H1 (cell line): ENCODE measurements at regions not wholly inside any gene's neighbourhood (a gene's known extent, or its start where the extent isn't known, plus 50 kb on each side); places are given as distances from the start of the nearest gene placed in this dataset.

ENCODE experiments used
- CTCF ChIA-PET: fragments of 300-600 bp; sonication (Branson Sonifier 250); formaldehyde crosslinking; loops from one replicate; lab custom pipeline; 2021; ENCODE audit not compliant: partially characterized antibody; lab: Charles Lee
- POLR2A ChIA-PET: fragments of 300-600 bp; sonication (Branson Sonifier 250); formaldehyde crosslinking; loops from one replicate; lab custom pipeline; 2021; ENCODE audit warnings: inconsistent platforms; ENCODE audit not compliant: partially characterized antibody; lab: Charles Lee
- DNase-seq, 2 experiments: peaks; one replicate each; pipeline versions ENCODE4 v3.0.0 to v3.0.0-alpha.2; 2010 to 2022; ENCODE audit warnings: low spot score in 2 of 2, low read depth in 1 of 2, mixed read lengths in 1 of 2
- FAIRE-seq: peaks from 2 replicates; lab custom pipeline; 2011; peaks lifted over from hg19 to GRCh38; lab: Jason Lieb, UNC
- H2AFZ ChIP-seq: 2 replicates; pipeline ENCODE4 v1.8.1; 2012; ENCODE audit warnings: low read length, inconsistent platforms
- H2AK5ac ChIP-seq: 2 replicates; pipeline ENCODE4 v1.6.1; 2013; ENCODE audit warnings: low read depth, low read length
- H2BK120ac ChIP-seq: replicated peaks from 2 replicates; pipeline ENCODE3; 2013; ENCODE audit warnings: low read depth, low read length, inconsistent platforms
- H2BK12ac ChIP-seq: 2 replicates; pipeline ENCODE4 v1.6.1; 2013; ENCODE audit warnings: low read depth, low read length
- H2BK15ac ChIP-seq: 2 replicates; pipeline ENCODE4 v1.6.1; 2013; ENCODE audit warnings: low read length
- H2BK20ac ChIP-seq: 2 replicates; pipeline ENCODE4 v1.6.1; 2013; ENCODE audit warnings: low read length
- H2BK5ac ChIP-seq: 2 replicates; pipeline ENCODE4 v1.6.1; 2013; ENCODE audit warnings: low read depth, low read length
- H3K14ac ChIP-seq: 2 replicates; pipeline ENCODE4 v1.6.1; 2013; ENCODE audit warnings: inconsistent platforms; ENCODE audit not compliant: insufficient read length
- H3K18ac ChIP-seq: 2 replicates; pipeline ENCODE4 v1.6.1; 2013; ENCODE audit warnings: low read length; ENCODE audit errors: extremely low read depth
- H3K23ac ChIP-seq: 2 replicates; pipeline ENCODE4 v1.6.1; 2013; ENCODE audit warnings: inconsistent platforms; ENCODE audit not compliant: insufficient read length
- H3K23me2 ChIP-seq: 2 replicates; pipeline ENCODE4 v1.6.1; 2013; ENCODE audit warnings: low read depth, low read length
- H3K27ac ChIP-seq: 2 replicates; pipeline ENCODE4 v1.6.1; 2011; ENCODE audit warnings: low read depth, low read length, inconsistent platforms
- H3K27me3 ChIP-seq, 4 experiments: replicated peaks in 1 of 4; 1 replicate in 1 of 4; 2 replicates in 3 of 4; pipeline versions ENCODE4 v1.6.1 to v1.8.1; 2011 to 2013; ENCODE audit warnings: low read length in 3 of 4, mild to moderate bottlenecking in 3 of 4, inconsistent platforms in 2 of 4, mixed read lengths in 2 of 4, moderate library complexity in 1 of 4; ENCODE audit not compliant: control insufficient read depth in 3 of 4, insufficient read depth in 3 of 4; ENCODE audit errors: extremely low read depth in 1 of 4
- H3K36me3 ChIP-seq, 4 experiments: 2 replicates each; pipeline versions ENCODE4 v1.6.1 to v1.8.1; 2011 to 2013; ENCODE audit warnings: mild to moderate bottlenecking in 4 of 4, low read length in 3 of 4, moderate library complexity in 2 of 4, control low read depth in 1 of 4, inconsistent platforms in 1 of 4; ENCODE audit not compliant: insufficient read depth in 4 of 4, control insufficient read depth in 2 of 4
- H3K4ac ChIP-seq: replicated peaks from 2 replicates; pipeline ENCODE3; 2013; ENCODE audit warnings: low read length, low read depth, mixed read lengths, inconsistent platforms; ENCODE audit not compliant: insufficient read length
- H3K4me1 ChIP-seq, 4 experiments: replicated peaks in 1 of 4; 1 replicate in 1 of 4; 2 replicates in 3 of 4; pipeline versions ENCODE4 v1.6.1 to v1.8.1; 2011 to 2013; ENCODE audit warnings: low read length in 3 of 4, inconsistent platforms in 2 of 4, mixed read lengths in 1 of 4; ENCODE audit not compliant: insufficient read depth in 4 of 4, control insufficient read depth in 3 of 4
- H3K4me2 ChIP-seq, 2 experiments: 2 replicates each; pipeline versions ENCODE4 v1.6.1 to v1.8.1; 2011 to 2013; ENCODE audit warnings: low read depth in 2 of 2, low read length in 2 of 2, control low read depth in 1 of 2, inconsistent platforms in 1 of 2, mild to moderate bottlenecking in 1 of 2; ENCODE audit not compliant: insufficient read depth in 1 of 2
- H3K4me3 ChIP-seq, 4 experiments: fragments of 200-600, 300-600 bp in 1 of 4; sonication (generic), shearing (Covaris generic), sonication (Bioruptor Twin) in 1 of 4; 2 replicates each; pipeline versions ENCODE4 v1.5.1 to v1.8.1; 2011 to 2016; ENCODE audit warnings: low read length in 4 of 4, low read depth in 3 of 4, control low read depth in 2 of 4, inconsistent platforms in 2 of 4, mild to moderate bottlenecking in 2 of 4, mixed read lengths in 1 of 4, moderate library complexity in 1 of 4; ENCODE audit not compliant: insufficient read depth in 2 of 4; ENCODE audit errors: extremely low read depth in 1 of 4
- H3K56ac ChIP-seq: replicated peaks from 2 replicates; pipeline ENCODE3; 2013; ENCODE audit warnings: low read depth, mild to moderate bottlenecking, mixed read lengths, low read length, inconsistent platforms; ENCODE audit not compliant: insufficient read length
- H3K79me1 ChIP-seq: 2 replicates; pipeline ENCODE4 v1.6.1; 2013; ENCODE audit warnings: low read depth, low read length, control low read depth
- H3K79me2 ChIP-seq, 2 experiments: 2 replicates each; pipeline versions ENCODE4 v1.6.1 to v1.8.1; 2012 to 2013; ENCODE audit warnings: low read length in 2 of 2, mild to moderate bottlenecking in 2 of 2, inconsistent platforms in 1 of 2; ENCODE audit not compliant: insufficient read depth in 2 of 2, control insufficient read depth in 1 of 2
- H3K9ac ChIP-seq, 4 experiments: replicated peaks in 1 of 4; 1 replicate in 1 of 4; 2 replicates in 3 of 4; pipeline versions ENCODE4 v1.6.1 to v1.8.1; 2011 to 2013; ENCODE audit warnings: low read depth in 3 of 4, low read length in 3 of 4, control low read depth in 2 of 4, mild to moderate bottlenecking in 2 of 4, moderate library complexity in 2 of 4, inconsistent platforms in 1 of 4; ENCODE audit errors: extremely low read depth in 1 of 4
- H3K9me3 ChIP-seq, 2 experiments: 2 replicates each; pipeline versions ENCODE4 v1.6.1 to v1.8.1; 2012 to 2013; ENCODE audit warnings: mild to moderate bottlenecking in 2 of 2, moderate library complexity in 2 of 2, control low read depth in 1 of 2, inconsistent platforms in 1 of 2, low read depth in 1 of 2, low read length in 1 of 2, mixed read lengths in 1 of 2; ENCODE audit not compliant: insufficient read depth in 2 of 2
- H4K20me1 ChIP-seq, 2 experiments: replicated peaks in 1 of 2; 2 replicates each; pipeline versions ENCODE3 to v1.8.1; 2011 to 2013; ENCODE audit warnings: inconsistent platforms in 2 of 2, low read length in 2 of 2, mild to moderate bottlenecking in 1 of 2; ENCODE audit not compliant: insufficient read depth in 2 of 2, control insufficient read depth in 1 of 2
- H4K5ac ChIP-seq: 2 replicates; pipeline ENCODE4 v1.6.1; 2013; ENCODE audit warnings: low read length, low read depth, mixed read lengths, inconsistent platforms; ENCODE audit not compliant: insufficient read length
- H4K8ac ChIP-seq: 2 replicates; pipeline ENCODE4 v1.8.0; 2013; ENCODE audit warnings: mild to moderate bottlenecking, moderate library complexity, low read length, inconsistent platforms; ENCODE audit not compliant: insufficient read depth; ENCODE audit errors: extremely low read depth
- H4K91ac ChIP-seq: replicated peaks from 2 replicates; pipeline ENCODE3; 2013; ENCODE audit warnings: low read length, mixed read lengths, inconsistent platforms; ENCODE audit not compliant: insufficient read length
- ASH2L ChIP-seq: fragments of 200-600, 300-600 bp; sonication (generic); IDR thresholded peaks from one replicate; pipeline ENCODE4 v1.7.1; 2017; ENCODE audit warnings: low read length
- BACH1 ChIP-seq: IDR thresholded peaks from 2 replicates; pipeline ENCODE4 v1.6.1; 2012; ENCODE audit warnings: low read length, improper control_type of control experiment
- JUN ChIP-seq: IDR thresholded peaks from 2 replicates; pipeline ENCODE4 v1.6.1; 2011; ENCODE audit warnings: low read depth, mild to moderate bottlenecking, improper control_type of control experiment, low read length
- JUND ChIP-seq: IDR thresholded peaks from 2 replicates; pipeline ENCODE4 v1.6.1; 2011; ENCODE audit warnings: mild to moderate bottlenecking, improper control_type of control experiment, low read length
- NRF1 ChIP-seq: IDR thresholded peaks from 2 replicates; pipeline ENCODE4 v1.6.1; 2011; ENCODE audit warnings: mild to moderate bottlenecking, low read depth, low read length, improper control_type of control experiment
- POLR2AphosphoS5 ChIP-seq: IDR thresholded peaks from 2 replicates; pipeline ENCODE4 v1.6.1; 2011; ENCODE audit warnings: low read depth, low read length
- POU5F1 ChIP-seq: IDR thresholded peaks from 2 replicates; pipeline ENCODE4 v1.6.1; 2011; ENCODE audit warnings: low read depth, mild to moderate bottlenecking, low read length, moderate library complexity
- RBBP5 ChIP-seq: IDR thresholded peaks from 2 replicates; pipeline ENCODE4 v1.7.1; 2012; ENCODE audit warnings: low read depth, mild to moderate bottlenecking, inconsistent platforms, low read length, moderate library complexity, borderline replicate concordance
- RXRA ChIP-seq: IDR thresholded peaks from 2 replicates; pipeline ENCODE4 v1.6.1; 2011; ENCODE audit warnings: low read depth, mild to moderate bottlenecking, low read length, moderate library complexity; ENCODE audit not compliant: insufficient read depth
- SAP30 ChIP-seq: fragments of 300-600 bp; sonication (generic); IDR thresholded peaks from 2 replicates; pipeline ENCODE4 v1.7.1; 2012; ENCODE audit warnings: low read length, moderate library complexity, mild to moderate bottlenecking, inconsistent platforms; ENCODE audit not compliant: insufficient read depth, insufficient replicate concordance
- SIN3A ChIP-seq, 2 experiments: IDR thresholded peaks in 1 of 2; conservative IDR thresholded peaks in 1 of 2; 2 replicates each; pipeline ENCODE4 v1.6.1; 2011 to 2012; ENCODE audit warnings: low read length in 2 of 2, improper control_type of control experiment in 1 of 2, low read depth in 1 of 2, mild to moderate bottlenecking in 1 of 2
- SUZ12 ChIP-seq: fragments of 200-600 bp; sonication (generic); IDR thresholded peaks from 2 replicates; pipeline ENCODE4 v1.6.1; 2012; ENCODE audit warnings: mild to moderate bottlenecking, inconsistent platforms, low read length, moderate library complexity, mixed read lengths
- TAF7 ChIP-seq: optimal IDR thresholded peaks from 2 replicates; pipeline ENCODE3; 2011; ENCODE audit warnings: low read depth, mild to moderate bottlenecking, inconsistent platforms, low read length, moderate library complexity, borderline replicate concordance
- ZNF274 ChIP-seq: IDR thresholded peaks from 2 replicates; pipeline ENCODE4 v1.7.0; 2012; ENCODE audit warnings: low read length, borderline replicate concordance; ENCODE audit errors: extremely low read depth
- WGBS, 2 experiments: shearing (Covaris generic) in 1 of 2; methylation state at CpG; one replicate each; pipeline versions ENCODE4 v1.1.6 to v1.1.7; 2013 to 2015; ENCODE audit warnings: low lambda C conversion rate in 2 of 2, mixed read lengths in 2 of 2, inconsistent platforms in 1 of 2, low coverage in 1 of 2, missing lambda C conversion rate in 1 of 2; ENCODE audit not compliant: insufficient replicate concordance in 2 of 2, insufficient coverage in 1 of 2, insufficient read length in 1 of 2; ENCODE audit errors: extremely low coverage in 1 of 2, missing lambda C conversion rate in 1 of 2; 5-methylcytosine and 5-hydroxymethylcytosine counted together
- TF ChIP-seq, protein P1 (sequence below): IDR thresholded peaks from 2 replicates; pipeline ENCODE4 v1.6.1; 2011; ENCODE audit warnings: low read depth, mild to moderate bottlenecking, low read length; ENCODE audit not compliant: insufficient read depth

DNA sequence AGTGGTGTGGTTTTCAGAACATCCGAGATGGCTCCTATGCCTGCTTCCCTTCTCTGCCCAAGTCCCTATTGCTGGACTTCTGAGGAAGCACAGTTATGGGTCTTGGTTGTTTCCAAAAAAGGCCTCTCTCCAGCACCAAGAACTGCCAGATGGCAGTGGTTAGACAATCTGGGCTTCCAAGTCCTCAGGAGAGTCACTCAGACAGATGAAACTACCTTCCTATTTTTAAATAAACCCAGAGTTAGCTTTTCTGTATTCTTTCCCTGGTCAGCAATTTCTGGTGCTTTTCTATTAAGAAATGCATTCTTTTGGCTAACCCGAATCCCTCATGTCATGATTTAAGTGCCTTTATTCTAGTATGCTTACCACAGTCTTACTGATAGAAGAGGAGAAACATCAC lies 245.9 kb downstream of the PRDM2 start:
- Histone ChIP-seq H2BK20ac (no peak overlapping the region), H3K4me1 (no peaks in the 10 kb centered on the region), H4K91ac (no peak overlapping the region), H2BK120ac (no peak overlapping the region), H3K79me1 (no peaks in the 10 kb centered on the region; the same call in 1 of the 2 replicates), H3K36me3 (no peaks in the 10 kb centered on the region), H2AFZ (no peak overlapping the region), H3K23me2 (no peaks in the 10 kb centered on the region; the same call in 1 of the 2 replicates), H2BK12ac (no peak overlapping the region), H2BK5ac (no peak overlapping the region), H3K27ac (no peak overlapping the region), H4K20me1 (no peaks in the 10 kb centered on the region), H3K4ac (no peak overlapping the region), H3K56ac (no peak overlapping the region), H4K5ac (no peak overlapping the region), H3K14ac (no peak overlapping the region), H3K4me2 (no peak overlapping the region), H4K8ac (no peak overlapping the region), H3K9ac (no peak overlapping the region), H3K27me3 (no peaks in the 10 kb centered on the region), H3K4me3 (no peak overlapping the region), H2BK15ac (no peak overlapping the region), H3K23ac (no peak overlapping the region), H3K18ac (no peak overlapping the region), H2AK5ac (no peak overlapping the region), H3K9me3 (peaks cover 7 to 11% of the 10 kb centered on the region in 2 experiments; a peak in 2 of 4 replicates), H3K79me2 (no peaks in the 10 kb centered on the region)
- CTCF ChIA-PET, result no interaction called here
- no peak for FAIRE-seq
- WGBS, 2 experiments, result 75% methylated on average over 2 of the region's 2 CpGs; no CpG with 5 or more reads in 1 of the 2 experiments
- POLR2A ChIA-PET, result no interaction called here
- no peak for DNase-seq
- TF ChIP-seq, protein P1, sequence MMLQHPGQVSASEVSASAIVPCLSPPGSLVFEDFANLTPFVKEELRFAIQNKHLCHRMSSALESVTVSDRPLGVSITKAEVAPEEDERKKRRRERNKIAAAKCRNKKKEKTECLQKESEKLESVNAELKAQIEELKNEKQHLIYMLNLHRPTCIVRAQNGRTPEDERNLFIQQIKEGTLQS, result no peak
- TF ChIP-seq POU5F1 (no peak), TAF7 (no peak), SAP30 (no peak), ASH2L (no peak), RBBP5 (no peak), JUN (no peak), NRF1 (no peak), BACH1 (no peak), POLR2AphosphoS5 (no peak), ZNF274 (no peak), RXRA (no peak), SUZ12 (no peak), JUND (no peak), SIN3A (conservative IDR thresholded peaks at IDR 0.05 in 1 of 2, IDR thresholded peaks at IDR 0.05 in 1 of 2; ENCODE audit: low read depth in 1 of 2, low read length in 2 of 2) (no peak)
